ENCODE measurements at regions not wholly inside any gene's neighbourhood (a gene's known extent, or its start where the extent isn't known, plus 50 kb on each side); places are given as distances from the start of the nearest gene placed in this dataset.
A peak's percentile ranks its signal among the peaks of the same experiment; 100 is the strongest.

DNA sequence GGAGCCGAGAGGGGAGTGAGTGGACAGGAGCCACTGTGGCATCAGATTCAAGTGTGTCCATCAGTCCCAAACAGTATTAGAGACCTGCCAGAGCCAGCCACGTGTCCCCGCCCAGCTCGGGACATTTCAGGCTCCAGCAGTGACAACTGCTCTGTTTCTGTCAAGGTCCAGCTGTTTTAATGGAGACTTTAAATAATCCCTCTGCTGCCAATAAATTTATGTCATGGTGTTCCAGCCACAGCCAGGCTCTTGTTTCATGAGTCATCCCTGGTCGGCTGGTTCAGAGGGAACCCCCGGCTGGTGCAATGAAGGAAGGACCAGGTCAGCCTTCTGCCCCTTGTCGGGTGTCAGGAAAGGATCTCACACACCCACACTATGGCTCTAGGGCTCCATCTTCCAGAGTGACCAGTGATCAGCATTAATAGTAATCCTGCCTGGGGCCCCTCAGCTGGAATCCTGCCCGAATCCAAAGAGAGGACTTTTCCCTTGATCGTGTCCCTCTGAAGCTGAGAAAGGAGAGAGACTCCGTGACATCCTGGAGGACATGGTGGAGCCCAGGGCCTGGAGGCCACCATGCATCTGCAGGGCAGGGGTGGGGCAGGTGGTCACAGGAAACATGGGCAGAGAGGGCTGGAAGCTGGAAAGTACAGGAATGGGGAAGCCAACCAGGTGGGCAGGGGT is 197.3 kb downstream of the MATN1 start:
- H3K4me2 ChIP-seq (ENCODE audit: low read depth, low read length), result no peak overlapping the region
- intact Hi-C loops (cut with micrococcal nuclease; ENCODE audit: unreplicated experiment), result no loop called here
- TF ChIP-seq FOSL2 (CRISPR knock-in tag; IDR thresholded peaks at IDR 0.05), result peak; percentile 51; the same call in 1 of the 2 replicates
- TF ChIP-seq ZNF17 (CRISPR knock-in tag; IDR thresholded peaks at IDR 0.05), result no peak
- TF ChIP-seq HMGXB4 (CRISPR knock-in tag; IDR thresholded peaks at IDR 0.05; ENCODE audit: borderline replicate concordance in 1 of 2, low read depth in 1 of 2), result no peak
- TF ChIP-seq ZNF629 (CRISPR knock-in tag; conservative IDR thresholded peaks at IDR 0.05), result no peak
- no peak for TF ChIP-seq ZC3H13 (CRISPR knock-in tag; IDR thresholded peaks at IDR 0.05)
- TF ChIP-seq ZNF225 (CRISPR knock-in tag; IDR thresholded peaks at IDR 0.05), result no peak
- TF ChIP-seq HDAC6 (IDR thresholded peaks at IDR 0.05; ENCODE audit: low read depth, low read length), result no peak
- TF ChIP-seq SMAD9 (CRISPR knock-in tag; IDR thresholded peaks at IDR 0.05), result no peak
- no peak for TF ChIP-seq KLF12 (CRISPR knock-in tag; IDR thresholded peaks at IDR 0.05; ENCODE audit: borderline replicate concordance)
- ATAC-seq (peak; percentile 42; the same call in 2 of the 3 replicates), FAIRE-seq (no peak), DNase-seq (ENCODE audit: low spot score) (peak; percentile 7)
- H3K36me3 ChIP-seq (replicated peaks in 1 of 2; ENCODE audit: control insufficient read depth in 1 of 2, insufficient read depth in 2 of 2, low read length in 2 of 2), result no peaks in the 10 kb centered on the region
- H2AFZ ChIP-seq (ENCODE audit: low read length), result no peak overlapping the region
- H3K9ac ChIP-seq (ENCODE audit: insufficient read depth, low read depth, low read length), result no peak overlapping the region
- H3K4me3 ChIP-seq (replicated peaks in 1 of 3; ENCODE audit: insufficient read depth in 1 of 3, low read depth in 2 of 3, low read length in 3 of 3), result no peak overlapping the region
- H4K20me1 ChIP-seq (ENCODE audit: insufficient read depth, low read length), result no peaks in the 10 kb centered on the region
- no peaks in the 10 kb centered on the region for H3K79me2 ChIP-seq (ENCODE audit: insufficient read depth, low read length)
- 29% methylated on average over 6 of the region's 10 CpGs for WGBS (ENCODE audit: low lambda C conversion rate)
- peaks cover 0 to 3% of the 10 kb centered on the region in 2 experiments; a peak in 1 of 5 replicates for H3K27me3 ChIP-seq (ENCODE audit: control insufficient read depth in 1 of 2, insufficient read depth in 2 of 2, low read length in 2 of 2)
- ChIA-PET POLR2A (no interaction called here), CTCF (ENCODE audit: low intra/inter-chr PET ratio, low total read pairs) (no interaction called here)
- no peaks in the 10 kb centered on the region for H3K4me1 ChIP-seq (ENCODE audit: insufficient read depth, low read length)
- H3K9me3 ChIP-seq (ENCODE audit: low read length), result no peaks in the 10 kb centered on the region
- no TSS peak for BruUV-seq (replicated peaks)
- no peak overlapping the region for H3K27ac ChIP-seq (ENCODE audit: extremely low read length, insufficient read depth, low read length)
- in situ Hi-C loops (cut with HindIII; ENCODE audit: extremely low pct_ligation_motif_present, low pct_unique_long_range_greater_than_20kb), result no loop called here
